ENCODE measurements at regions not wholly inside any gene's neighbourhood (a gene's known extent, or its start where the extent isn't known, plus 50 kb on each side); places are given as distances from the start of the nearest gene placed in this dataset.
"Not testable (repeated sequence)": the region's sequence is repeated elsewhere in the genome, so short reads cannot be mapped to it uniquely, and the experiment has no call there.

- DNase-seq = no peak
These were observed 168.1 kb upstream of the MBNL1 start for GRCh38 chr3:152100491-152101132.

DNA sequence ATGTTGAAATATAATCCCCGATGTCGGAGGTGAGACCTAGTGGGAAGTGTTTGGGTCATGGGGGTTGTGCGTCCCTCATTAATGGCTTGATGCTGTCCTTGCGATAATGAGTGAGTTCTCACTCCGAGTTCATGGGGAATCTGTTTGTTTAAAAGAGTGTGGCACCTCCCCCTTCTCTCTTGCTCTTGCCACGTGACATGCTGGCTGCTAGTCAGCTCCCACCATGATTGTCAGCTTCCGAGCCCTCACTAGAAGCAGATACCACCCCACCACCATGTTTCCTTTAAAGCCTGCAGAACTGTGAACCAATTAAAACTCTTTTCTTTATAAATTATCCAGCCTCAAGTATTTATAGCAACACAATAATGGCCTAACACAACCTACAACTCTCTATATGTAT lies 166.3 kb upstream of the MBNL1 start:
- DNase-seq = no peak

- DNase-seq = no peak
These were observed 165.5 kb upstream of the MBNL1 start for GRCh38 chr3:152103257-152103656.

DNA sequence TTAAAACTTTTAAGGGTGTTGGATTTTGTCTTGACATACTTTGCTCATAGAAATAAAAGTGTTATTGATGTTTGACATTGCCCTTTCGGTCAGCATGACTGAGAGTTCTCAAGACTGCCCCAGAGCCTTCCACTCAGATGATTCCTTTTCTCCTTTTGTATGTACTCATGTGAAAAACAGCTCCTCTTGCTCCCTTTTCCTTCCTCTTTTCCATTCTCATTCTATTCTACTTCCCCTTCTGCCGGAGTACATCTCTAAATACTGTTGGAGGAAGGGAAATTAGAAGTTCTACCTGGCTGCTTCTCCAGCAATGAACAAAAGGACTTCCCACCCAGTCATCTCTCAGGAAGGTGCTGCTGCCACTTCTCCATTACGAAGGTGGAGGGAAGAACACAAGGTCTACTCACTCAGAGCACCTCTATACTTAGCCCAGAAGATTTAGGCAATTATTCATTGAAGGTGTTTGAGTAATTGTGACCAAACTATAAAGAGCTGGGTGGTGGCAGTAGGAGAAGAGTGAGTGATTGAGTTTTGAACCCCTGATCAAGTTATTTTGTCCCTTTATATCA lies 163.8 kb upstream of the MBNL1 start:
- no peak for DNase-seq

GRCh38 chr3:152105446-152105845 lies 163.3 kb upstream of the MBNL1 start:
- DNase-seq = no peak

DNA sequence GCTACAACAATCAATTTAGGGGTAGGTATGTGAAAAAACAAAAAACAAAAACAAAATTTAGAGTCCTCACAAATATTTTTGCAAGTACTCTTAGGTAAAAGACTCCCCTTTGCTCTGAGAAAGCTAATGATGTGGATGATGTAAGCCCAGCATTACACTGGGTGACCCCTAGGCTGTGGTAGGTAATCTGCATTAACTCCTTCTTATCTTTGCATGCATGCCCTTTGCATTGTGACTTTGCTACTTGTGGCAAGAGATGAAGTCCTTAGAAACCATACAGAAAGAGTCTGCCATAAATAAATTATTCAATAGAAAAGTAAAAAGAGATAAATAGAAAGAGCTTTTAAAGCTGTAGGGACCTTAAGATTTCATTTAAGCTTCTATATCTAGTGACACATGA lies 159.7 kb upstream of the MBNL1 start:
- no peak for DNase-seq

GRCh38 chr3:152113413-152113812 lies 155.3 kb upstream of the MBNL1 start:
- DNase-seq = no peak

DNA sequence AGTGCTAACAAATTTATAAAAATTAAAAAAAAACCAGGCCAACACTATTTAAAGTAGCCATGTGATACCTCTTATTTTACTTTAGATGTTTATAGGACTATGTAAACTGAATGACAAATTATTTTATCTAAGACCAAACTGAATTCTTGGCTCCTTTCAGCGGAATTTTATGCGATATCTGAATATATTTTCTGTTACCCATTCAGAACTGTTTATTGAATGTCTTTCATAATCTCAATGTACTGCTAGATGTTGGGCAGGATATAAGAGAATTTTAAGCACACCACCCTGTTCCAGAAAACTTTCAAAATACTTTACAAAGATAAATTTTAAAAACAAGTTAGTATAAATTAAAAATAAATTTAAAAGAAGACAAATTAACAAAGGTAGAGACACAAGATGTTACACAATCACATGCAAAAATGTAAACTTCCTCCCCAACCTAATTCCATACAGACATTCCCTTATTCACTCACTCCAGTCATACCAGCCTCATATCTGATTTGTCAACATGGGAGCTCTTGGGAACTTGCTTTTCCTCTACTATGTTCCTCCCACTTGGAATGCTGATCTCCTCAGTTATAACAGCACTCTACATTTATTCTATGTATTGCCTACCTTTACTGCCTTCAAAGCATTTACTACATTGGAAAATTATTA lies 154.6 kb upstream of the MBNL1 start:
- DNase-seq = no peak

DNA sequence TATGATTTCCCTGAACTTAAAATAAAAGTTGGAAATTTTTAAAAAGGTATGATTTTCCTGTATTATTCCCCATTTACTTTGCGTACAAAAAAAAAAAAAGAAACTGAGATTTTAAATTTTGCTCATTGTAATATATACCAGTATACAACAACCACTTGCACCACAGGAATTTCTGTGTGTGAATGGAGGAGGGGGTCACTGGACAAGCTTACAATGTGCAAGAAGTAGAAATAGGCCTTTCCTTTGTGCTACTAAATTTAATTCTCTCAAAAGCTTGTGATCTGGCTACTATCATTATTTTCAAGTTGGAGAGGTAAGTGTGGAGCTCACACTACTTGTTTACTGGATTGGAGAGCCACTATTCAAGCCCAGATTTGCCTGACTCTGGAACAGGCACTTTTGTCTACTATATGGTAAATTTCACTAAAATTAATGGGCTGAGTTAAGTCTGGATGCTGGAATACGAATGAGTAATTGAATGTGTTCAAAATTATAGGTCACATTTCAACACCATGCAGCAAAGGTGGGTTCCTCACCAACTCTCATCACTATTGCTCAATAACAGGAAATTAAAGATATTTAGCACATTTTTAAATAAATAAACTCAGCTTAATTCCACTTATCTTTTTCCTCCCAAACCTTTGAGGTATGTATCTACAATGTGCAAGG lies 148.0 kb upstream of the MBNL1 start:
- DNase-seq = no peak

GRCh38 chr3:152121270-152121636 lies 147.5 kb upstream of the MBNL1 start:
- DNase-seq = no peak

GRCh38 chr3:152122851-152123250 lies 145.9 kb upstream of the MBNL1 start:
- no peak for DNase-seq

DNA sequence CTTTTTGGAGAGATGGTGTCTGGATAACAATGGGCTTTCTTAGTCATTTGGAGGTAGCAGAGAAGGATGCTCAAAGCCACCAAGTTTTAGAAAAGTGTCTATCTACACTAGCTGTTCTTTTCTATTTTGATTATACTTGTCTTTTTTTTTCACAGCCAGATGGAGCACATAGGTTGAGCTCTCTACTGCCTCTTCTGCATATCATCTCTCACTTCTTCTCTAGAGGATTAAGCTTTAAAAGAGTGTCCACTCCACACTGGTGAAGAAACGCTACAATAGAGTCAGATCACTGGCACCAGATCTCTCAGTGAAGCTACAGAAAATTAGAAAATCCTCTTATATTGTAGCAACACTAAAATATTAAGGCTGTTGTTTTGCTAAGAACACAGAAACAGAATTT lies 145.3 kb upstream of the MBNL1 start:
- no peak for DNase-seq

GRCh38 chr3:152126260-152126659 lies 142.5 kb upstream of the MBNL1 start:
- no peak for DNase-seq

GRCh38 chr3:152127058-152127457 lies 141.7 kb upstream of the MBNL1 start:
- DNase-seq = no peak

DNA sequence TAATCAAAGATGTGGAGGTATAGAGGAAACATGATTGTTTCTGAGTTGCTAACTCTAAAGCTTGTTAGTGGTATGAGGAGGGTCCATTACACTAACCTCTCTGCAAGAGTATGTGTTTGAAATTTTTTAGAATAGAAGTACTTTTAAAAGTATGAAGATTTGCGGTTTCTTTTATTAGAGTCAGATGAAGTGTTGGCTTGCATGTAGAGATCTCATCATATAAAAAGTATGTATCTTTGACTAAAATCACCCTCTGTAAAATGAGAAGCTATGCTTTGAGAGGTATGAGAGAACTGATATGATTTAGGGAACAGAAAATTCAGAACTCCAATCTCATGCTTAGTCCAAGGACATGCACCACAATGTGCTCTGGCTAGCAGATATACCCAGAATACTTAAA lies 140.4 kb upstream of the MBNL1 start:
- no peak for DNase-seq

DNA sequence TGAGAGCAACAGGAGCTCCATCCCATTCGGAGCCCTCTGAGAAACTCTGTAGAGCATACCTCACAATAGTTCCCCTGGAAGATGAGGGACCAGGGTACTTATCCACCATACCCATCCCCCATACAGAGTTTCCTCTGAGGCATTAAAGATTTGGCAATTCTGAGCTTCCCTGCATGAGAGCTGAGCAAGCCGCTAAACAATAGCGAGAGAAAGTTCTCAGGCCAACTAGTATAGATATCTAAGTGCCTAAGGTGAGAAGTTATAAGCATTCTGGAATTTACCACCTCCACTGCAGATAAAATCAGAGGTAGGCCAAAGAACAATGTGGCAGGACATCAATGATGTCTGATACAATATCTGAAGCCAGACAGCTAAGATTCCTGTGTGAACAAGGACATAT lies 129.1 kb upstream of the MBNL1 start:
- no peak for DNase-seq

DNA sequence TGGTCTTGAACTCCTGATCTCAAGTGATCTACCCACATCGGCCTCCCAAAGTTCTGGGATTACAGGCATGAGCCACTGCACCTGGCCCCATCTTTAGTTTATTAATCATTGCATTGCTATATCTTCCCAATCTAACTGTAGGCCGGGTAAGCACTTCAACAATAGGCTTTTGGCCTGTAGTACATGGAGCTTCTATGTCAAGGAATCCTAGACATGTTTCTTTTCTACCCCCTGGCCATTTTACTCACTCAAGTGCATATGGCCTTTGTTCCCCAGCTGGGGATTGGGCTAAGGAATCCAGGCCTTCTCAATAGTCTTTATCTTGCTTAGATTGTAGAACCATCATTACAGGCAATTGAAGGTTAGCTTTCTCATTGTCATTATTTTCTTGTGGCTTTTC lies 122.3 kb upstream of the MBNL1 start:
- no peak for DNase-seq

- DNase-seq = no peak
These were observed 121.0 kb upstream of the MBNL1 start for GRCh38 chr3:152147748-152148147.

- no peak for DNase-seq
These were observed 120.2 kb upstream of the MBNL1 start for GRCh38 chr3:152148579-152148978.

GRCh38 chr3:152149832-152150231 lies 118.9 kb upstream of the MBNL1 start:
- no peak for DNase-seq

- no peak for DNase-seq
These were observed 117.4 kb upstream of the MBNL1 start for GRCh38 chr3:152151216-152151876.

DNA sequence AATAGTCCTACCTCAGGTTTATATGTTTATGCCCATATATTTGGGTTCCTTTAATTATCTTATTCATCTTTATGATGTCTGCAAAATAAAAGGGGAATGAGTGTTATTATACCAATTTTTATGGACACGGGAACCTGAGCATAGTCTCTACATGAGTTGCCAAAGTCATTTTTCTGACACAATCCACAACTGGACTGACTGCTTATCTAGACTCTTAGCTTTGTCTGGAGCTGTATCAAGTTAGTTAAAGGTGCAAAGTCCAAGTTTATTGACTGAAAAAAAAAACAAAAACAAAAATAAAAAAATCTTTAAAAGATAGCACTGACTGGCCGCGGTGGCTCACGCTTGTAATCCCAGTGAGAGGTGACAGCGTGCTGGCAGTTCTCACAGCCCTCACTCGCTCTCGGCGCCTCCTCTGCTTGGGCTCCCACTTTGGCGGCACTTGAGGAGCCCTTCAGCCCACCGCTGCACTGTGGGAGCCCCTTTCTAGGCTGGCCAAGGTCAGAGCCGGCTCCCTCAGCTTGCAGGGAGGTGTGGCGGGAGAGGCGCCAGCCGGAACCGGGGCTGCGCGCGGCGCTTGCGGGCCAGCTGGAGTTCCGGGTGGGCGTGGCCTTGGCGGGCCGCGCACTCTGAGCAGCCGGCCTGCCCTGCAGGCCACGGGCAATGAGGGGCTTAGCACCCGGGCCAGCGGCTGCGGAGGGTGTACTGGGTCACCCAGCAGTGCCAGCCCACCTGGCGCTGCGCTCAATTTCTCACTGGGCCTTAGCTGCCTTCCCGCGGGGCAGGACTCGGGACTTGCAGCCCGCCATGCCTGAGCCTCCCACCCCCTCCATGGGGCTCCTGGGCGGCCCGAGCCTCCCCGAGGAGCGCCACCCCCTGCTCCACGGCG lies 116.6 kb upstream of the MBNL1 start:
- not testable (repeated sequence) for DNase-seq
